ENCODE measurements at regions not wholly inside any gene's neighbourhood (a gene's known extent, or its start where the extent isn't known, plus 50 kb on each side); places are given as distances from the start of the nearest gene placed in this dataset.

- Histone ChIP-seq H3K9me3 (ENCODE audit: control insufficient read depth in 2 of 2, insufficient read depth in 1 of 2, low read depth in 1 of 2, low read length in 1 of 2) (no peaks in the 10 kb centered on the region), H3K4me1 (ENCODE audit: control insufficient read depth in 3 of 3, insufficient read depth in 2 of 3, low read depth in 1 of 3, low read length in 2 of 3) (no peaks in the 10 kb centered on the region), H3K36me3 (ENCODE audit: control insufficient read depth in 3 of 3, insufficient read depth in 2 of 3, low read depth in 1 of 3, low read length in 3 of 3) (no peaks in the 10 kb centered on the region), H3K27ac (ENCODE audit: low read depth in 1 of 3, low read length in 2 of 3) (no peak overlapping the region), H3K4me3 (ENCODE audit: low read depth in 1 of 3, low read length in 3 of 3) (no peak overlapping the region), H3K27me3 (ENCODE audit: control insufficient read depth in 3 of 3, insufficient read depth in 3 of 3, low read length in 3 of 3) (peaks cover 0 to 41% (median 9%) of the 10 kb centered on the region in 3 donors)
- WGBS, 3 donors, result 86 to 92% (median 87%) methylated on average over 5 of the region's 5 CpGs
- DNase-seq (no peak), FAIRE-seq (no peak)
Measured at GRCh38 chr4:27089186-27089585, 228.5 kb downstream of the STIM2 start.

DNA sequence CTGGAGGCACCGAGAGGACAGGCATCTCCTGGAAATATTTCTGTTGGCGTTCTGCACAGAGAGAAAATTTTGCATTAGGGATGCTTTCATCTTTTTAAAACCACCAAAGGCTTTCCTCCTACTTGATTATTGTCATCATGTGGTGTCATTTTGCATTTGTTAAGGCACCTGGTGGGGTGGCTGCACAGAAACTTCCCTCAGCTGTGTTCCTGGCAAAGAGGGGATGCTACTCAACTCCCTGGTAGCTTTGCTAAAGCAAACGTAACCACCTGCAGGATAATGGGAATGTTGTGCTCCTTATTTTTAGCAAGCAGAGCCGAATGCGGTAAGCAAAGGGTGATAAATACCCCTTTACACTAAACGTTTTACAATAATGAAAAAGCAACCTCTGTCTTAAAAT is 229.8 kb downstream of the STIM2 start:
- H3K36me3 ChIP-seq (ENCODE audit: control insufficient read depth in 3 of 3, insufficient read depth in 2 of 3, low read depth in 1 of 3, low read length in 3 of 3), result no peaks in the 10 kb centered on the region
- no peaks in the 10 kb centered on the region for H3K4me1 ChIP-seq (ENCODE audit: control insufficient read depth in 3 of 3, insufficient read depth in 2 of 3, low read depth in 1 of 3, low read length in 2 of 3)
- no peaks in the 10 kb centered on the region for H3K9me3 ChIP-seq (ENCODE audit: control insufficient read depth in 2 of 2, insufficient read depth in 1 of 2, low read depth in 1 of 2, low read length in 1 of 2)
- no peak for FAIRE-seq
- peaks cover 0 to 28% (median 8%) of the 10 kb centered on the region in 3 donors for H3K27me3 ChIP-seq (ENCODE audit: control insufficient read depth in 3 of 3, insufficient read depth in 3 of 3, low read length in 3 of 3)
- 55 to 67% (median 65%) methylated on average over 6 of the region's 6 CpGs for WGBS, 3 donors
- H3K27ac ChIP-seq (ENCODE audit: low read depth in 1 of 3, low read length in 2 of 3), result no peak overlapping the region
- H3K4me3 ChIP-seq (ENCODE audit: low read depth in 1 of 3, low read length in 3 of 3), result no peak overlapping the region
- no peak for DNase-seq

- peaks cover 0 to 13% (median 4%) of the 10 kb centered on the region in 3 donors for H3K27me3 ChIP-seq (ENCODE audit: control insufficient read depth in 3 of 3, insufficient read depth in 3 of 3, low read length in 3 of 3)
- WGBS, 3 donors, result 72 to 80% (median 72%) methylated on average over 6 of the region's 6 CpGs
- H3K9me3 ChIP-seq (ENCODE audit: control insufficient read depth in 2 of 2, insufficient read depth in 1 of 2, low read depth in 1 of 2, low read length in 1 of 2), result no peaks in the 10 kb centered on the region
- DNase-seq (no peak), FAIRE-seq (no peak)
- H3K27ac ChIP-seq (ENCODE audit: low read depth in 1 of 3, low read length in 2 of 3), result no peak overlapping the region
- H3K4me3 ChIP-seq (ENCODE audit: low read depth in 1 of 3, low read length in 3 of 3), result no peak overlapping the region
- H3K4me1 ChIP-seq (ENCODE audit: control insufficient read depth in 3 of 3, insufficient read depth in 2 of 3, low read depth in 1 of 3, low read length in 2 of 3), result no peaks in the 10 kb centered on the region
- H3K36me3 ChIP-seq (ENCODE audit: control insufficient read depth in 3 of 3, insufficient read depth in 2 of 3, low read depth in 1 of 3, low read length in 3 of 3), result no peaks in the 10 kb centered on the region
Measured at GRCh38 chr4:27094224-27094623, 233.6 kb downstream of the STIM2 start.

DNA sequence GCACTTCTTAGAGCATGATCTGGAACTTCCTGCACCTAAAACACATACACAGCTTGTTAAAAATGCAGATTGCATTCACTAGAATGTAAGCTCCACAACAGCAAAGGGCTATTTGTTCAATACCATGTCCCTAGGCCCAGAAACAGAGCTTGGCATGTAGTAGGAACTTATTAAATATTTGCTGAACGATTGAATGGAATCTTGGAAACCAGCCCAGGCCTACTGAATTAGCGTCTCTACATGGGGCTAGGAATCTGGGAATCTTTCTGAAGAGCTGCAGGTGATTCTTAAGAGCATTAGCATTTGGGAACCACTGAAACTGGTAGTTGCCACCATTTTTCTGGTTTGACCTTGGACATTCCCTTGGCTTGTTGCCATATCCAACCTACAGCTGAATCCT is 234.1 kb downstream of the STIM2 start:
- Histone ChIP-seq H3K27ac (ENCODE audit: low read depth in 1 of 3, low read length in 2 of 3) (no peak overlapping the region), H3K36me3 (ENCODE audit: control insufficient read depth in 3 of 3, insufficient read depth in 2 of 3, low read depth in 1 of 3, low read length in 3 of 3) (no peaks in the 10 kb centered on the region), H3K4me1 (ENCODE audit: control insufficient read depth in 3 of 3, insufficient read depth in 2 of 3, low read depth in 1 of 3, low read length in 2 of 3) (no peaks in the 10 kb centered on the region), H3K27me3 (ENCODE audit: control insufficient read depth in 3 of 3, insufficient read depth in 3 of 3, low read length in 3 of 3) (peaks cover 0 to 9% (median 4%) of the 10 kb centered on the region in 3 donors), H3K4me3 (ENCODE audit: low read depth in 1 of 3, low read length in 3 of 3) (no peak overlapping the region), H3K9me3 (ENCODE audit: control insufficient read depth in 2 of 2, insufficient read depth in 1 of 2, low read depth in 1 of 2, low read length in 1 of 2) (no peaks in the 10 kb centered on the region)
- DNase-seq, result no peak
- FAIRE-seq, result no peak
- 9 to 36% (median 14%) methylated on average over 2 of the region's 2 CpGs for WGBS, 3 donors

DNA sequence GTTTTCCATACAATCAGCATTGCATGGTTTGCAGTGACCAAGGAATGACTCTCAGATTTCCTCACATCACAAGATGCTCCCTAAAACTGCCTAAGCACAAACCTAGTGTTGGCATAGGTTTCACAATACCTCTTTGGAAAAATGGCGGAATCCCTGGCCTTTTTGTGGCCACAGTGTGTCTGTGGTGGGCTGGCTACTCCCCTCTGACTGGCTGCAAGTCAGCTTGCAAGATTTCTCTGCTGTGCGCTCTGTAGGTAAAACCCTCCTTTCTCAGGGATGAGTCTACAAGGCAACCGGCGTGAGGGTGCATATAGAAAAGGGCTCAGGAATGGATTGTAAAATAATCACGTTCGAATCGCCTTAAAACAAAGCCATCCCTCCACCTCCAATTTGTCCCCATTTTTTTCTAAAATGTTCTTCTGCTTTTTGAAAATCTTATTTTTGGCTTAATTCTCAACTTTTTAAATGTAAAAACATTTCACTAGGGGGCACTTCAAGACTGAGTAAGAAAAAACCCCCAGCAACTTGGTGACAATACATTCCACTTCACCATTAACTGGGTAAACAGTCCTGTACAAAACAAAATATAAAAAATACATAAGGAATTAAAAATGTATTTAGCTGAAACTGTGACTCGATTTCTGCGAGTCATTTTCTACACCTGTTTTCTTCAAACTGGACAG is 235.6 kb downstream of the STIM2 start:
- Histone ChIP-seq H3K36me3 (ENCODE audit: control insufficient read depth in 3 of 3, insufficient read depth in 2 of 3, low read depth in 1 of 3, low read length in 3 of 3) (no peaks in the 10 kb centered on the region), H3K27me3 (ENCODE audit: control insufficient read depth in 3 of 3, insufficient read depth in 3 of 3, low read length in 3 of 3) (peaks cover 0 to 5% (median 3%) of the 10 kb centered on the region in 3 donors), H3K27ac (ENCODE audit: low read depth in 1 of 3, low read length in 2 of 3) (no peak overlapping the region), H3K4me3 (ENCODE audit: low read depth in 1 of 3, low read length in 3 of 3) (no peak overlapping the region), H3K9me3 (ENCODE audit: control insufficient read depth in 2 of 2, insufficient read depth in 1 of 2, low read depth in 1 of 2, low read length in 1 of 2) (no peaks in the 10 kb centered on the region), H3K4me1 (ENCODE audit: control insufficient read depth in 3 of 3, insufficient read depth in 2 of 3, low read depth in 1 of 3, low read length in 2 of 3) (no peaks in the 10 kb centered on the region)
- 80 to 82% (median 82%) methylated on average over 9 of the region's 9 CpGs for WGBS, 3 donors
- DNase-seq, result no peak
- no peak for FAIRE-seq

DNA sequence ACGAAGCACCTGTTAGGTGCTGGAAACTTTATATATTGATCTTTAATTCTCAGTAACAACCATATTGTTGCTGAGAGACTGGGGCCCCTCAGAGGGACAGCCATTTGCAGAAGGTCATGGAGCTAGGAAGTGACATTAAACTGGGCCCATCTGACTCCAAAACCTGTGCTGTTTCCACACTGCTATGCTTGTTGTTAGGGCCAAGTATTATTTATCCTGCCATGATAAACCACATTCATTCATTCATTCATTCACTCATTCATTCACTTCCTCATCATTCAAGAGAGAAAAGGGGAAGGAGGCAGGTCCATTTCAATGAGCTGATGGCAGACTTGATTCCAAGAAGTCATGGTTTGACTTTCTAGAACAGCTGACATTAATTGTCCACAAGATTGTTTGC is 237.4 kb downstream of the STIM2 start:
- WGBS, 3 donors, result 27 to 40% (median 35%) methylated on average over 1 of the region's 1 CpG
- H3K27ac ChIP-seq (ENCODE audit: low read depth in 1 of 3, low read length in 2 of 3), result no peak overlapping the region
- FAIRE-seq (no peak), DNase-seq (no peak)
- H3K36me3 ChIP-seq (ENCODE audit: control insufficient read depth in 3 of 3, insufficient read depth in 2 of 3, low read depth in 1 of 3, low read length in 3 of 3), result no peaks in the 10 kb centered on the region
- no peaks in the 10 kb centered on the region for H3K4me1 ChIP-seq (ENCODE audit: control insufficient read depth in 3 of 3, insufficient read depth in 2 of 3, low read depth in 1 of 3, low read length in 2 of 3)
- H3K9me3 ChIP-seq (ENCODE audit: control insufficient read depth in 2 of 2, insufficient read depth in 1 of 2, low read depth in 1 of 2, low read length in 1 of 2), result no peaks in the 10 kb centered on the region
- no peak overlapping the region for H3K4me3 ChIP-seq (ENCODE audit: low read depth in 1 of 3, low read length in 3 of 3)
- H3K27me3 ChIP-seq (ENCODE audit: control insufficient read depth in 3 of 3, insufficient read depth in 3 of 3, low read length in 3 of 3), result peaks cover 0 to 5% (median 5%) of the 10 kb centered on the region in 3 donors

GRCh38 chr4:27100713-27101112 is 240.1 kb downstream of the STIM2 start:
- FAIRE-seq (no peak), DNase-seq (no peak)
- Histone ChIP-seq H3K4me1 (ENCODE audit: control insufficient read depth in 3 of 3, insufficient read depth in 2 of 3, low read depth in 1 of 3, low read length in 2 of 3) (no peaks in the 10 kb centered on the region), H3K4me3 (ENCODE audit: low read depth in 1 of 3, low read length in 3 of 3) (no peak overlapping the region), H3K36me3 (ENCODE audit: control insufficient read depth in 3 of 3, insufficient read depth in 2 of 3, low read depth in 1 of 3, low read length in 3 of 3) (no peaks in the 10 kb centered on the region), H3K27me3 (ENCODE audit: control insufficient read depth in 3 of 3, insufficient read depth in 3 of 3, low read length in 3 of 3) (peaks cover 0 to 5% (median 2%) of the 10 kb centered on the region in 3 donors), H3K27ac (ENCODE audit: low read depth in 1 of 3, low read length in 2 of 3) (no peak overlapping the region), H3K9me3 (ENCODE audit: control insufficient read depth in 2 of 2, insufficient read depth in 1 of 2, low read depth in 1 of 2, low read length in 1 of 2) (no peaks in the 10 kb centered on the region)
- 32 to 66% (median 53%) methylated on average over 10 of the region's 10 CpGs for WGBS, 3 donors

DNA sequence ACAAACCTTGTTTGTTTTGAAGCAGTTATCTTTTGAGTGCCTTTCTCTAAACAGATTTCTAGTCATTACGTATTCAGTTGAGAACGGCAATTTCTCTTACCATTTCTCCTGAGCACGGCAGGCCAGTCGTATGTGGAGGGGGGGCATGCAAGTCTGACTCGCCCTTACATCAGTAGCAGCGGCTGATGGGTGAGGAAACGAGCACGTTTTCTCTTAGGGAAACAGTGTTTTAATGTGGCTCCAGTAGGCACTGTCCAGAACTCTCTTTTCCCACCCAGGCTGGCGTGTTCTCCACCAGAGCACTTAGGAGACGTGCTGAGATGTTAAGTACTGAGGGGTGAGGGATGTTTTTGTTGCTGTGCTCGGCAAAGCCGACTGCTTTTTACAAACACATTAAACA is 240.5 kb downstream of the STIM2 start:
- Histone ChIP-seq H3K9me3 (ENCODE audit: control insufficient read depth in 2 of 2, insufficient read depth in 1 of 2, low read depth in 1 of 2, low read length in 1 of 2) (no peaks in the 10 kb centered on the region), H3K4me3 (ENCODE audit: low read depth in 1 of 3, low read length in 3 of 3) (no peak overlapping the region), H3K4me1 (ENCODE audit: control insufficient read depth in 3 of 3, insufficient read depth in 2 of 3, low read depth in 1 of 3, low read length in 2 of 3) (no peaks in the 10 kb centered on the region), H3K27ac (ENCODE audit: low read depth in 1 of 3, low read length in 2 of 3) (no peak overlapping the region), H3K27me3 (ENCODE audit: control insufficient read depth in 3 of 3, insufficient read depth in 3 of 3, low read length in 3 of 3) (peaks cover 0 to 5% (median 2%) of the 10 kb centered on the region in 3 donors), H3K36me3 (ENCODE audit: control insufficient read depth in 3 of 3, insufficient read depth in 2 of 3, low read depth in 1 of 3, low read length in 3 of 3) (no peaks in the 10 kb centered on the region)
- WGBS, 3 donors, result 32 to 49% (median 45%) methylated on average over 12 of the region's 12 CpGs
- FAIRE-seq (no peak), DNase-seq (no peak)

- no peaks in the 10 kb centered on the region for H3K4me1 ChIP-seq (ENCODE audit: control insufficient read depth in 3 of 3, insufficient read depth in 2 of 3, low read depth in 1 of 3, low read length in 2 of 3)
- DNase-seq, result no peak
- no peak overlapping the region for H3K27ac ChIP-seq (ENCODE audit: low read depth in 1 of 3, low read length in 2 of 3)
- H3K9me3 ChIP-seq (ENCODE audit: control insufficient read depth in 2 of 2, insufficient read depth in 1 of 2, low read depth in 1 of 2, low read length in 1 of 2), result no peaks in the 10 kb centered on the region
- 76 to 82% (median 78%) methylated on average over 7 of the region's 7 CpGs for WGBS, 3 donors
- H3K36me3 ChIP-seq (ENCODE audit: control insufficient read depth in 3 of 3, insufficient read depth in 2 of 3, low read depth in 1 of 3, low read length in 3 of 3), result no peaks in the 10 kb centered on the region
- H3K4me3 ChIP-seq (ENCODE audit: low read depth in 1 of 3, low read length in 3 of 3), result no peak overlapping the region
- H3K27me3 ChIP-seq (ENCODE audit: control insufficient read depth in 3 of 3, insufficient read depth in 3 of 3, low read length in 3 of 3), result peaks cover 0 to 5% (median 2%) of the 10 kb centered on the region in 3 donors
- FAIRE-seq, result no peak
Measured at GRCh38 chr4:27101561-27101960, 240.9 kb downstream of the STIM2 start.
